ENCODE measurements at regions not wholly inside any gene's neighbourhood (a gene's known extent, or its start where the extent isn't known, plus 50 kb on each side); places are given as distances from the start of the nearest gene placed in this dataset.

DNA sequence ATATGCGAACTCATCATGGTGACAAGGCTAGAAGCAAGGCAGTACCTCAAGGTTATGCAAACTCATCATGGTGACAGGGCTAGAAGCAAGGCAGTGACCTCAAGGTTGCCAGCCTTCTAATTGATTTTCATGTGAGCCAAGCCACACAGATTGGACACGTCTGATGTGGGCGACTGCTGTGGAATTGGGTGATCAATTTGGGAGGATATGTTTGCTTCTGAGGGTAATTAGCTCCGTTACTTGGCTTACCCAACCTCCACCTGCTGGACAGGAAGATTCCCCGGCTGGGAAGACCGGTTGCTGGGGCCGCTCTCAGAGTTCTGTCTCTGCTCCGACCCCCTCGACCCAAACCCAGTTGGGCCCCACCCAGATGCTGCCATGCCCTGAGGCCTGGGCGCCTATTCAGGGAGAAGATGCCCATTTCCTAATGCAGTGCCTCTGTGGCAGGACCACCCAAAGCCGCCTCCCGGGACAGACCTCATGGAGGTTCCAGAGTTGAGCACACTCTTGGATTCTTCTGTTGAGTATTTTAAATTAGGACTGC is 69.9 kb upstream of the SHANK2 start:
- no peak for TF ChIP-seq GATA2 (IDR thresholded peaks at IDR 0.05; ENCODE audit: low read depth, low read length)
- TF ChIP-seq GATA3 (IDR thresholded peaks at IDR 0.05; ENCODE audit: low read depth, low read length) = no peak
